HCT116 (cell line): ENCODE measurements at regions not wholly inside any gene's neighbourhood (a gene's known extent, or its start where the extent isn't known, plus 50 kb on each side); places are given as distances from the start of the nearest gene placed in this dataset.

Experiments used
- ATAC-seq: fragments of 200-7000 bp; cut with Tn5 transposase; 2 replicates; pipeline ENCODE4 v1.9.1; 2020; ENCODE audit warnings: mild to moderate bottlenecking, moderate library complexity
- BruUV-seq: library from RNA; stranded (reverse); fragments of 400-500 nt; replicated peaks from 2 replicates; lab custom pipeline; 2021; lab: Mats Ljungman, UMichigan
- CTCF ChIA-PET: fragments of 300-600 bp; sonication (Branson Sonifier 250); formaldehyde crosslinking; loops from one replicate; lab custom pipeline; 2021; ENCODE audit warnings: antibody characterized with exemption; lab: Charles Lee
- POLR2A ChIA-PET: fragments of 300-600, 350-600 bp; sonication (Branson Sonifier 250); formaldehyde crosslinking; loops from one replicate; lab custom pipeline; 2021; ENCODE audit warnings: antibody characterized with exemption; lab: Charles Lee
- RAD21 ChIA-PET, 2 experiments: fragments of 300-600 bp; sonication (Branson Sonifier 250); formaldehyde crosslinking; loops; one replicate each; lab custom pipeline; 2023; ENCODE audit warnings: low total read pairs in 2 of 2; ENCODE audit not compliant: uncharacterized antibody in 2 of 2, unreplicated experiment in 2 of 2, low non-redundant PET in 1 of 2; lab: Charles Lee
- DNase-seq: peaks from one replicate; pipeline ENCODE4 v3.0.0-alpha.2; 2010; ENCODE audit warnings: low read depth, low spot score
- H2AFZ ChIP-seq: fragments of 200-600 bp; shearing (Covaris generic), sonication (generic); 2 replicates; pipeline ENCODE4 v1.6.1; 2017; ENCODE audit warnings: low read depth, mixed run types, mixed read lengths, antibody characterized with exemption, low read length; ENCODE audit not compliant: poor library complexity, severe bottlenecking
- H3K27ac ChIP-seq: 2 replicates; pipeline ENCODE4 v1.5.1; 2012; ENCODE audit warnings: low read depth, low read length
- H3K27me3 ChIP-seq: fragments of 200-600 bp; sonication (generic); 2 replicates; pipeline ENCODE4 v1.6.1; 2016; ENCODE audit warnings: mixed run types, low read length, mixed read lengths; ENCODE audit not compliant: insufficient read depth
- H3K36me3 ChIP-seq, 2 experiments: fragments of 200-500 bp in 1 of 2; fragments of 200-600 bp in 1 of 2; sonication (Bioruptor generic) in 1 of 2; sonication (generic) in 1 of 2; 2 replicates each; pipeline versions ENCODE4 v1.5.1 to v1.6.1; 2014 to 2016; ENCODE audit warnings: low read length in 2 of 2, inconsistent platforms in 1 of 2, mixed read lengths in 1 of 2, mixed run types in 1 of 2; ENCODE audit not compliant: insufficient read depth in 2 of 2, control insufficient read depth in 1 of 2
- H3K4me1 ChIP-seq, 2 experiments: fragments of 200-600 bp in 1 of 2; sonication (generic) in 1 of 2; 2 replicates each; pipeline versions ENCODE4 v1.5.1 to v1.6.1; 2012 to 2017; ENCODE audit warnings: low read length in 2 of 2, inconsistent platforms in 1 of 2, mild to moderate bottlenecking in 1 of 2, mixed read lengths in 1 of 2, mixed run types in 1 of 2, moderate library complexity in 1 of 2; ENCODE audit not compliant: insufficient read depth in 2 of 2, control insufficient read depth in 1 of 2
- H3K4me2 ChIP-seq: fragments of 200-600 bp; sonication (generic); 2 replicates; pipeline ENCODE4 v1.6.1; 2017; ENCODE audit warnings: mixed run types, low read length, mixed read lengths
- H3K4me3 ChIP-seq, 2 experiments: fragments of 200-600 bp in 1 of 2; sonication (generic) in 1 of 2; replicated peaks in 1 of 2; 2 replicates each; pipeline ENCODE4 v1.5.1; 2011 to 2016; ENCODE audit warnings: low read length in 2 of 2, control low read depth in 1 of 2, low read depth in 1 of 2, mild to moderate bottlenecking in 1 of 2, mixed read lengths in 1 of 2, mixed run types in 1 of 2
- H3K79me2 ChIP-seq: fragments of 200-600 bp; sonication (generic); 2 replicates; pipeline ENCODE4 v1.6.1; 2017; ENCODE audit warnings: mild to moderate bottlenecking, mixed run types, low read length, moderate library complexity, mixed read lengths; ENCODE audit not compliant: insufficient read depth
- H3K9ac ChIP-seq: fragments of 200-600 bp; sonication (generic); 2 replicates; pipeline ENCODE4 v1.6.1; 2016; ENCODE audit warnings: low read length, mixed read lengths
- H3K9me2 ChIP-seq: fragments of 200-600 bp; sonication (generic), shearing (Covaris generic); 2 replicates; pipeline ENCODE4 v1.6.1; 2017; ENCODE audit warnings: mixed run types, mild to moderate bottlenecking, moderate library complexity; ENCODE audit not compliant: insufficient read depth
- H3K9me3 ChIP-seq, 2 experiments: fragments of 200-500 bp in 1 of 2; fragments of 200-600 bp in 1 of 2; sonication (Bioruptor generic) in 1 of 2; sonication (generic) in 1 of 2; 2 replicates each; pipeline ENCODE4 v1.6.1; 2014 to 2017; ENCODE audit warnings: low read length in 2 of 2, mixed read lengths in 2 of 2, inconsistent platforms in 1 of 2, low read depth in 1 of 2, mild to moderate bottlenecking in 1 of 2, mixed run types in 1 of 2, moderate library complexity in 1 of 2; ENCODE audit not compliant: control insufficient read depth in 1 of 2, insufficient read depth in 1 of 2
- H4K20me1 ChIP-seq: fragments of 200-600 bp; sonication (generic), shearing (Covaris generic); 2 replicates; pipeline ENCODE4 v1.6.1; 2017; ENCODE audit warnings: mixed run types, mild to moderate bottlenecking, moderate library complexity; ENCODE audit not compliant: insufficient read depth
- ATF3 ChIP-seq: IDR thresholded peaks from 2 replicates; pipeline ENCODE4 v1.6.1; 2012
- CEBPB ChIP-seq: IDR thresholded peaks from 2 replicates; pipeline ENCODE4 v1.6.1; 2012; ENCODE audit warnings: low read depth
- CTCF ChIP-seq, 3 experiments: fragments of 200-600 bp in 1 of 3; sonication (generic) in 1 of 3; IDR thresholded peaks in 2 of 3; conservative IDR thresholded peaks in 1 of 3; 2 replicates each; pipeline ENCODE4 v1.5.1; 2012 to 2017; ENCODE audit warnings: low read depth in 2 of 3, low read length in 2 of 3, antibody characterized with exemption in 1 of 3, borderline replicate concordance in 1 of 3, control low read depth in 1 of 3, mild to moderate bottlenecking in 1 of 3, mixed read lengths in 1 of 3, mixed run types in 1 of 3, moderate library complexity in 1 of 3; ENCODE audit not compliant: insufficient read depth in 1 of 3
- EGR1 ChIP-seq: IDR thresholded peaks from 2 replicates; pipeline ENCODE4 v1.6.1; 2012; ENCODE audit warnings: low read depth
- ELF1 ChIP-seq: IDR thresholded peaks from 2 replicates; pipeline ENCODE4 v1.6.1; 2012; ENCODE audit warnings: low read depth, borderline replicate concordance
- EZH2 ChIP-seq: fragments of 200-600 bp; sonication (generic); IDR thresholded peaks from 2 replicates; pipeline ENCODE4 v1.6.1; 2017; ENCODE audit warnings: antibody characterized with exemption, mixed run types
- EZH2phosphoT487 ChIP-seq: fragments of 200-600 bp; IDR thresholded peaks from 2 replicates; pipeline ENCODE4 v1.6.1; 2018; ENCODE audit warnings: antibody characterized with exemption, borderline replicate concordance
- FOSL1 ChIP-seq: IDR thresholded peaks from 2 replicates; pipeline ENCODE4 v1.6.1; 2012; ENCODE audit warnings: low read depth
- JUND ChIP-seq: IDR thresholded peaks from 2 replicates; pipeline ENCODE4 v1.6.1; 2012
- MAX ChIP-seq: IDR thresholded peaks from 2 replicates; pipeline ENCODE4 v1.6.1; 2012
- POLR2A ChIP-seq: IDR thresholded peaks from 2 replicates; pipeline ENCODE4 v1.7.0; 2011; ENCODE audit warnings: borderline replicate concordance; ENCODE audit not compliant: insufficient read depth, insufficient read length; ENCODE audit errors: extremely low read depth
- POLR2AphosphoS5 ChIP-seq: IDR thresholded peaks from 2 replicates; pipeline ENCODE4 v1.6.1; 2011; ENCODE audit warnings: mild to moderate bottlenecking, low read depth, low read length, moderate library complexity
- RAD21 ChIP-seq: IDR thresholded peaks from 2 replicates; pipeline ENCODE4 v1.6.1; 2012; ENCODE audit warnings: low read depth, mild to moderate bottlenecking
- SIN3A ChIP-seq: IDR thresholded peaks from 2 replicates; pipeline ENCODE4 v1.6.1; 2012; ENCODE audit warnings: low read depth
- SP1 ChIP-seq: IDR thresholded peaks from 2 replicates; pipeline ENCODE4 v1.6.1; 2012; ENCODE audit warnings: low read depth
- TCF7L2 ChIP-seq: IDR thresholded peaks from 2 replicates; pipeline ENCODE4 v1.7.0; 2011; ENCODE audit warnings: borderline replicate concordance, inconsistent platforms; ENCODE audit not compliant: insufficient read depth, insufficient read length; ENCODE audit errors: extremely low read depth
- YY1 ChIP-seq: IDR thresholded peaks from 2 replicates; pipeline ENCODE4 v1.6.1; 2011; ENCODE audit warnings: low read length, low read depth, moderate library complexity, mild to moderate bottlenecking; ENCODE audit not compliant: insufficient replicate concordance; ENCODE audit errors: extremely low read depth
- ZBTB33 ChIP-seq: IDR thresholded peaks from 2 replicates; pipeline ENCODE4 v1.6.1; 2011; ENCODE audit warnings: mild to moderate bottlenecking, low read length, moderate library complexity; ENCODE audit not compliant: insufficient replicate concordance; ENCODE audit errors: extremely low read depth
- ZFX ChIP-seq: fragments of 450-650 bp; IDR thresholded peaks from 2 replicates; pipeline ENCODE4 v1.6.1; 2017
- ZNF274 ChIP-seq: fragments of 200-500 bp; sonication (Bioruptor generic); IDR thresholded peaks from 2 replicates; pipeline ENCODE4 v1.6.1; 2014; ENCODE audit warnings: mild to moderate bottlenecking, low read depth, low read length, inconsistent platforms
- intact Hi-C: fragments of 100-400 bp; cut with micrococcal nuclease; formaldehyde crosslinking; loops from 2 replicates; pipeline ENCODE4 v1.10.0; 2022

DNA sequence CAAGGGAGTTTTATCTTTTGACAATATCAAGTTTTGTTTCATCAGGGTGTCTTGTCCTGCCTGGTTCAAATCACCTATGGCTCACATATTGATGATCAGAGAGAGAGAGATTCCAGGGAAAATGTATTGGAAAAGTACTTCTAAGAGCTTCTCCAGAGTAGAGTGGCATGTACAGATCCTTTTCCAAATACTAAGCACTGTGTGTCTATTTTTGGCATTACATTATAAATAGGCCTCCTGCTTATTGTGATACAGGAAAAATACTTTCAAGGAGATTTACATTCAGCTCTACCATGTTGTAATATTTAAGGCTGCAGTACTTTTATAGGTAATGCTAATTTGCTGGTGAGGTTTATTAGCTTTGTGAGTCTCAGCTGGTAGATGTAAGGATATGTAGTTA is 100.8 kb downstream of the DCK start:
- TF ChIP-seq YY1 (no peak), ZFX (no peak)
- intact Hi-C loops = no loop called here
- H3K4me3 ChIP-seq = no peak overlapping the region
- H3K4me2 ChIP-seq = no peak overlapping the region
- H4K20me1 ChIP-seq = no peaks in the 10 kb centered on the region
- no peak overlapping the region for H3K9ac ChIP-seq
- BruUV-seq = no TSS peak
- POLR2A ChIA-PET = no interaction called here
- H3K9me3 ChIP-seq = no peaks in the 10 kb centered on the region
- no peaks in the 10 kb centered on the region for H3K27me3 ChIP-seq
- no peak overlapping the region for H2AFZ ChIP-seq
- RAD21 ChIA-PET = no interaction called here
- no peaks in the 10 kb centered on the region for H3K36me3 ChIP-seq
- ATAC-seq (no peak), DNase-seq (no peak)
- H3K79me2 ChIP-seq = no peaks in the 10 kb centered on the region
- CTCF ChIA-PET = no interaction called here
- H3K4me1 ChIP-seq = no peaks in the 10 kb centered on the region
- H3K9me2 ChIP-seq = no peaks in the 10 kb centered on the region
- no peak overlapping the region for H3K27ac ChIP-seq

- ATAC-seq (no peak), DNase-seq (no peak)
- H3K27ac ChIP-seq = no peak overlapping the region
- H3K79me2 ChIP-seq = no peaks in the 10 kb centered on the region
- no peaks in the 10 kb centered on the region for H3K9me2 ChIP-seq
- RAD21 ChIA-PET = no interaction called here
- no peak overlapping the region for H3K4me3 ChIP-seq
- H3K4me2 ChIP-seq = no peak overlapping the region
- BruUV-seq = no TSS peak
- H2AFZ ChIP-seq = no peak overlapping the region
- TF ChIP-seq ELF1 (no peak), ZFX (no peak), EZH2 (no peak), JUND (no peak), TCF7L2 (no peak), POLR2AphosphoS5 (no peak), EGR1 (no peak), ZBTB33 (no peak), ZNF274 (no peak), FOSL1 (no peak), EZH2phosphoT487 (no peak), SP1 (no peak), MAX (no peak), CTCF (IDR thresholded peaks at IDR 0.05 in 2 of 3, conservative IDR thresholded peaks at IDR 0.05 in 1 of 3; ENCODE audit: borderline replicate concordance in 1 of 3, insufficient read depth in 1 of 3, low read depth in 2 of 3, low read length in 2 of 3) (no peak), RAD21 (no peak), CEBPB (no peak), ATF3 (no peak), SIN3A (no peak), POLR2A (no peak)
- intact Hi-C loops = no loop called here
- no peaks in the 10 kb centered on the region for H3K9me3 ChIP-seq
- POLR2A ChIA-PET = no interaction called here
- CTCF ChIA-PET = no interaction called here
- no peak overlapping the region for H3K9ac ChIP-seq
- no peaks in the 10 kb centered on the region for H4K20me1 ChIP-seq
- no peaks in the 10 kb centered on the region for H3K36me3 ChIP-seq
- no peaks in the 10 kb centered on the region for H3K4me1 ChIP-seq
- no peaks in the 10 kb centered on the region for H3K27me3 ChIP-seq
These were observed 101.7 kb downstream of the DCK start for GRCh38 chr4:71095141-71095540.
